ENCODE measurements at regions not wholly inside any gene's neighbourhood (a gene's known extent, or its start where the extent isn't known, plus 50 kb on each side); places are given as distances from the start of the nearest gene placed in this dataset.

DNA sequence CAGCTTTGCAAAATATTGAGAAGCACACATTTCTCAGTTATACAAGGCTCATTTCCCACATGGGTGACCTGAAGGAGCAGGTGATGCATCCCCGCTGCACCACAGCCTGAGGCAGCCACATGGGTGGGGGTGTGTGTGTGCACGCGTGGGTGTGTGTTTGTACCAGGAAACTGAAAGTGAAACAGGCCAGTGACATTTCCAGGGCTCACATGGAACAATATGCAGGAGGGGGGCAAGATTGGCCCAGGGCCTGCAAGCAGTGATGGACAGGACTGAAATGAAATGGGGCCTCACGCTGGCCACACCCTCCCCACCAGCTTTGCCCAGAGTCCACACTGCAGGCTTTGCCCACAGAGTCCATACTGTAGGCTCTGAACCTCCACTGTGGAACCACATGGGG, 154.2 kb upstream of the PARP11 start:
- H3K27me3 ChIP-seq (replicated peaks): no peaks in the 10 kb centered on the region
- no peaks in the 10 kb centered on the region for H3K36me3 ChIP-seq (replicated peaks)
- in situ Hi-C loops (cut with HindIII; ENCODE audit: low pct_ligation_motif_present, low sequenced_read_pairs): no loop called here
- DNase-seq: no peak
- TF ChIP-seq, protein P1, sequence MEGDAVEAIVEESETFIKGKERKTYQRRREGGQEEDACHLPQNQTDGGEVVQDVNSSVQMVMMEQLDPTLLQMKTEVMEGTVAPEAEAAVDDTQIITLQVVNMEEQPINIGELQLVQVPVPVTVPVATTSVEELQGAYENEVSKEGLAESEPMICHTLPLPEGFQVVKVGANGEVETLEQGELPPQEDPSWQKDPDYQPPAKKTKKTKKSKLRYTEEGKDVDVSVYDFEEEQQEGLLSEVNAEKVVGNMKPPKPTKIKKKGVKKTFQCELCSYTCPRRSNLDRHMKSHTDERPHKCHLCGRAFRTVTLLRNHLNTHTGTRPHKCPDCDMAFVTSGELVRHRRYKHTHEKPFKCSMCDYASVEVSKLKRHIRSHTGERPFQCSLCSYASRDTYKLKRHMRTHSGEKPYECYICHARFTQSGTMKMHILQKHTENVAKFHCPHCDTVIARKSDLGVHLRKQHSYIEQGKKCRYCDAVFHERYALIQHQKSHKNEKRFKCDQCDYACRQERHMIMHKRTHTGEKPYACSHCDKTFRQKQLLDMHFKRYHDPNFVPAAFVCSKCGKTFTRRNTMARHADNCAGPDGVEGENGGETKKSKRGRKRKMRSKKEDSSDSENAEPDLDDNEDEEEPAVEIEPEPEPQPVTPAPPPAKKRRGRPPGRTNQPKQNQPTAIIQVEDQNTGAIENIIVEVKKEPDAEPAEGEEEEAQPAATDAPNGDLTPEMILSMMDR (IDR thresholded peaks at IDR 0.05; ENCODE audit: low read depth, low read length, missing control alignments): no peak
- H3K27ac ChIP-seq: no peak overlapping the region
- H3K4me3 ChIP-seq (ENCODE audit: low read depth, low read length): no peak overlapping the region

DNA sequence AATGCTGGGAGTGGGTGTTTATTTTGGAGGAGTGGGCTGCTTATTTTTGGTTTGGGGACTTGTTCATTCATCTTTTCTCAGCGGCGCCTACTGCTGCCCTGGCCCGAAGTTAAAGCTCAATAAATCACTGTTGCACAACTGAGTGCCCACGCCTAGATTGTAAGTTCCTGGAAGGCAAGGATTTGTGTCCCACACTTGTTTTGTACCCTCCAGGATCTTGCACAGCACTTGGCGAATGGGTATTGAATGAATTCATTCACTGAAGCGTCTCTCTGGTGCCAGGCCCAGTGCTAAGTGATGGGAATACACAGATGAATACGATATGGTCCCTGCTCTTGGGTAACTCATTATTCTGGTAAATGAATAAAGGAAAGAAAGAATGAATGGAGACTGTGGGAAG, 153.3 kb upstream of the PARP11 start:
- in situ Hi-C loops (cut with HindIII; ENCODE audit: low pct_ligation_motif_present, low sequenced_read_pairs): no loop called here
- H3K27me3 ChIP-seq (replicated peaks): no peaks in the 10 kb centered on the region

DNA sequence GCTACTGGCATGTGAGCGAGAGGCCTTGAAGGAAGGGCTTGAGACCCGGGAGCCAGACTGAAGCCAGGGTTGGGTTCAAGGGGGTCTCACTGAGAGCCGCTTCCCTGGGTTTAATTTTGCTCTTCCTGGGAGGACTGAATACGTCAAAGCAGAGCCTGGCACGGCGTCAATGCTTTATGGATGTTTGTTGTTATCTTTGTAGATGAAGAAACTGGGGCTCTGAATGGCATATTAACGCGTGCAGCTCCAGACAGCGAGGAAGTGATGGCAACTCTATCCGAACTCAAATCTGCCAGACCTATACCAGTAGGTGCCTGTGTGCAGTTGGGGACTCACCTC, 152.8 kb upstream of the PARP11 start:
- no peaks in the 10 kb centered on the region for H3K27me3 ChIP-seq (replicated peaks)
- in situ Hi-C loops (cut with HindIII; ENCODE audit: low pct_ligation_motif_present, low sequenced_read_pairs): no loop called here
- H3K27ac ChIP-seq: no peak overlapping the region
- no peaks in the 10 kb centered on the region for H3K36me3 ChIP-seq (replicated peaks)
- no peak overlapping the region for H3K4me3 ChIP-seq (ENCODE audit: low read depth, low read length)
- DNase-seq: no peak
- TF ChIP-seq, protein P1 (IDR thresholded peaks at IDR 0.05; ENCODE audit: low read depth, low read length, missing control alignments): no peak

More for the DNA sequence above, 153.3 kb upstream of the PARP11 start:
- Histone ChIP-seq H3K36me3 (replicated peaks) (no peaks in the 10 kb centered on the region), H3K4me3 (ENCODE audit: low read depth, low read length) (no peak overlapping the region), H3K27ac (no peak overlapping the region)
- TF ChIP-seq, protein P1 (IDR thresholded peaks at IDR 0.05; ENCODE audit: low read depth, low read length, missing control alignments): no peak
- no peak for DNase-seq

DNA sequence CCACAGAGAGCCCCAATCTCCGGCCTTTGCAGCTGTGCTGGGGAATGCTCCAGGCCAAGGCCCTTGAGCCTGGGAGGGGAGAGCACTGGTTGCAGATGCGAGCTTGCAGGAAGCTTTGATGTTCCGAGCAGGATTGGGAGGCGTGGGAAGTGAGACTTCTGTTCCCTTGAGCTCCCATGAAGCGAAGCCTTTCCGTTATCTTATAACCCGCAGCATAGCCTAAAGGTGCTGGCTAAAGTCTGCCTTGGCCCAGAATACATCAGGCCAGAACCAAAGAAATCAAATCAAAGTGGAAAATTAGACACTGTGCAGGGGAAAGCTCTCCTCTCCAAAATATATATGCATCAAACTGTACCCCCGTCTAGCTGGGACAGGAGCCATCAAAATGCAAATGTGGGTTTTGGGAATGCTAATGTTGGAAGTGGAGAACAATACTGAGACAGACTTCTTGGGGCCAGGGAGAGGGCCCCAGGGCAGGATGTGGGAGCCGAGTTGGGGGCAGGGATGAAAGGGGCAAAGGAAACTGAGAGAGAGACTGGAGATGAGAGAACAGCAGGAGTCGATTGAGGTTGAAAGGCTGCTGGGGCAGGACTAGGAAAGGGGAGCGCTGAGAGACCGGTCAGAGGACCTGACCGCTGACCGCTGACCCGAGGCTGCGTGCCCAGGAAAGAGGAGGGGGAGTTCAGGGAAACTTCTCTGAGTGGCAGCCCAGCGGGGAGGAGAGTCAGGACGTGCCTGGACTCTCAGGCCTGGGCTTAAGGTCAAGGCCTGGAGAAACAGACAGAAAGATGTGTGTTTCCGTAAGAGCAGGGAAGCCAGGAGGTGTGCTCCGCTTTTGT, 152.2 kb upstream of the PARP11 start:
- in situ Hi-C loops (cut with HindIII; ENCODE audit: low pct_ligation_motif_present, low sequenced_read_pairs): no loop called here
- no peaks in the 10 kb centered on the region for H3K27me3 ChIP-seq (replicated peaks)
- H3K4me3 ChIP-seq (ENCODE audit: low read depth, low read length): no peak overlapping the region
- TF ChIP-seq, protein P1 (IDR thresholded peaks at IDR 0.05; ENCODE audit: low read depth, low read length, missing control alignments): no peak
- no peaks in the 10 kb centered on the region for H3K36me3 ChIP-seq (replicated peaks)
- DNase-seq: no peak
- H3K27ac ChIP-seq: no peak overlapping the region

DNA sequence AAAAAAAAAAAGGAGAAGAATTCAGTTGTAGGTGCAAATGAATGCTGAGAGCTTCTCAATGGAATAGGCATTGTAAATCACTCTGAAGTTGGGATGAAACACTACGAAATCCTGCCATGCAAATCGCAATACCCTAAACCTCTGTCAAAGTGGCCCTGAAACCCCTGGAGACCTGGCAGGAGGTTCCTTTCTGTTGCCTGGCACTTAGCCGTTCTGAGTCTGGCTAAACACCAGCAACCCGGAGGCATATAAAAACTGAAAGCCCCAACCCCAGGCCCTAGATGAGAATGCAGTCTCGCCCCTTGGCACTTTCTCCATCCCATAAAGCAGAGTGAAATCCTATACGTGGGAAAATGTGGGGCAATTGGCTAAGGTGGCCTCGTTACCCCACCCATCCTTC, 151.5 kb upstream of the PARP11 start:
- Histone ChIP-seq H3K4me3 (ENCODE audit: low read depth, low read length) (no peak overlapping the region), H3K27ac (no peak overlapping the region), H3K36me3 (replicated peaks) (no peaks in the 10 kb centered on the region), H3K27me3 (replicated peaks) (no peaks in the 10 kb centered on the region)
- in situ Hi-C loops (cut with HindIII; ENCODE audit: low pct_ligation_motif_present, low sequenced_read_pairs): no loop called here
- TF ChIP-seq, protein P1 (IDR thresholded peaks at IDR 0.05; ENCODE audit: low read depth, low read length, missing control alignments): no peak
- no peak for DNase-seq

All from brain microvascular endothelial cell (primary cell).